ENCODE measurements at regions not wholly inside any gene's neighbourhood (a gene's known extent, or its start where the extent isn't known, plus 50 kb on each side); places are given as distances from the start of the nearest gene placed in this dataset.

DNA sequence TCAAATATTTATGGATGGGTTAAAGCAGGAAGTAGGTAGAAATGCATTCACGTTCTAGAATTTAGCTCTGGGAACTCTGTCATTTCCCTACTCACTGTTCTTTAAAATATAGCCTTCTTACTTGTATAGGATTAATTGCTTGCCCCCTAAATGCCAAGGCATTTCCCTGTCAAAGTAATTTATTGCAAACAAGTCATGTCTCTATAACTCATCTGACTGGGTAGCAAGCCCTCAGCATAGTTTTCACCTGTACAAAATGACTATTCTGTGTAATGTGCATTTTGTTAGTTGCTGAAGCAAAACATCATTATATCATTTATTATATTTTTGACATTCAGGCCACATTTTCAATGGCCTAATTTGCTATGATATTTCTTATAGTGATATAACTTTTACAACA is 1308.2 kb upstream of the EPHA6 start:
- ChIA-PET CTCF (no interaction called here), POLR2A (no interaction called here)
- no peaks in the 10 kb centered on the region for H3K36me3 ChIP-seq (ENCODE audit: control insufficient read depth, insufficient read depth, low read length)
- no peak for TF ChIP-seq CTCF (IDR thresholded peaks at IDR 0.05; ENCODE audit: insufficient read depth, low read depth, low read length)
- H3K4me3 ChIP-seq (ENCODE audit: low read depth, low read length), result no peak overlapping the region
- DNase-seq (ENCODE audit: low read depth), result no peak
- H3K27me3 ChIP-seq (ENCODE audit: control insufficient read depth, insufficient read depth, low read length), result no peaks in the 10 kb centered on the region

- no peak for TF ChIP-seq CTCF (IDR thresholded peaks at IDR 0.05; ENCODE audit: insufficient read depth, low read depth, low read length)
- Histone ChIP-seq H3K4me3 (ENCODE audit: low read depth, low read length) (no peak overlapping the region), H3K27me3 (ENCODE audit: control insufficient read depth, insufficient read depth, low read length) (no peaks in the 10 kb centered on the region), H3K36me3 (ENCODE audit: control insufficient read depth, insufficient read depth, low read length) (no peaks in the 10 kb centered on the region)
- ChIA-PET POLR2A (no interaction called here), CTCF (no interaction called here)
- DNase-seq (ENCODE audit: low read depth), result no peak
Measured at GRCh38 chr3:95508124-95508523, 1306.3 kb upstream of the EPHA6 start.

DNA sequence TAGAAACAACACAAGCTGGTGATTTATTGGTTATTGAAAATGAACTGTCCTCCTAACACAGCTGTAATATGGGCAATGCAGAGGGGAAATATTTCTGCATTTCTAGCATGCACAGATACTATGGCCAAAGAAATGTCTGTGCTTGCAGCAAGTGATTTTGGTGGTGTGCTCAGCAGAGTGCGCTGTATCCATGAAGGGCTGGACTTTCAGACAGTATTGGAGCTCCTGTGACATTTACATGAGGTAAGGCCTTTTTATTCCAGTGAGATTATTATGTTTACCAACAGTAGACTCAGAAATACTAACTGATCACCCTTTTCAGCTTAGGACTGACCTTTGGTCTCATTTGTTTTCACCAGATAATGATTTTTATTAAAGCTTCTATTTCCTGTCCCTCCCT is 1302.6 kb upstream of the EPHA6 start:
- CTCF ChIA-PET, result no interaction called here
- POLR2A ChIA-PET, result no interaction called here
- Histone ChIP-seq H3K4me3 (ENCODE audit: low read depth, low read length) (no peak overlapping the region), H3K27me3 (ENCODE audit: control insufficient read depth, insufficient read depth, low read length) (no peaks in the 10 kb centered on the region), H3K36me3 (ENCODE audit: control insufficient read depth, insufficient read depth, low read length) (no peaks in the 10 kb centered on the region)
- no peak for TF ChIP-seq CTCF (IDR thresholded peaks at IDR 0.05; ENCODE audit: insufficient read depth, low read depth, low read length)
- DNase-seq (ENCODE audit: low read depth), result no peak

- POLR2A ChIA-PET, result no interaction called here
- Histone ChIP-seq H3K4me3 (ENCODE audit: low read depth, low read length) (no peak overlapping the region), H3K27me3 (ENCODE audit: control insufficient read depth, insufficient read depth, low read length) (no peaks in the 10 kb centered on the region), H3K36me3 (ENCODE audit: control insufficient read depth, insufficient read depth, low read length) (no peaks in the 10 kb centered on the region)
- CTCF ChIA-PET, result no interaction called here
- no peak for TF ChIP-seq CTCF (IDR thresholded peaks at IDR 0.05; ENCODE audit: insufficient read depth, low read depth, low read length)
- no peak for DNase-seq (ENCODE audit: low read depth)
Measured at GRCh38 chr3:95514260-95514659, 1300.1 kb upstream of the EPHA6 start.

DNA sequence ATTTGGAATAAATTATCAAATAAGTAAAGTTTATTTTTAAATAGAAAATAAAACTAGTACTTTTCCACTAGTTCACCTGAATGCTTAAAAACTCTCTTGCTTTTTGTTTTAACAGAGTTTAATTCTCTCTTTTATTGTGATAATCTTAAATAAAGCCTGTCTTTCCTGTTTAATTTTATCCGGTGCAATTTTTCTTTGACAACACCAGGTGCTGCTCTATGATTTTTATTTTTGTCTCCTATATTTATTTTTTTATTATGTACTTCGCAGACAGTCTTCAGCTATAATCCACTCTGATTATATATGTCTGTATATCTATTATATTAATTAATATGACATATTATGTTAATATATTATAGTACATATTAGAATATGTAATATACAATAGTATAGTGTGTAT is 1293.0 kb upstream of the EPHA6 start:
- ChIA-PET CTCF (no interaction called here), POLR2A (no interaction called here)
- TF ChIP-seq CTCF (IDR thresholded peaks at IDR 0.05; ENCODE audit: insufficient read depth, low read depth, low read length), result no peak
- Histone ChIP-seq H3K36me3 (ENCODE audit: control insufficient read depth, insufficient read depth, low read length) (no peaks in the 10 kb centered on the region), H3K4me3 (ENCODE audit: low read depth, low read length) (no peak overlapping the region), H3K27me3 (ENCODE audit: control insufficient read depth, insufficient read depth, low read length) (no peaks in the 10 kb centered on the region)
- no peak for DNase-seq (ENCODE audit: low read depth)

All from BJ (cell line).